GM21786 (cell line): ENCODE measurements at regions not wholly inside any gene's neighbourhood (a gene's known extent, or its start where the extent isn't known, plus 50 kb on each side); places are given as distances from the start of the nearest gene placed in this dataset.
"Not testable (repeated sequence)": the region's sequence is repeated elsewhere in the genome, so short reads cannot be mapped to it uniquely, and the experiment has no call there.

ENCODE experiments used
- ATAC-seq: cut with Tn5 transposase; IDR thresholded peaks from one replicate; pipeline ENCODE4 v1.9.1; 2021; ENCODE audit not compliant: unreplicated experiment

DNA sequence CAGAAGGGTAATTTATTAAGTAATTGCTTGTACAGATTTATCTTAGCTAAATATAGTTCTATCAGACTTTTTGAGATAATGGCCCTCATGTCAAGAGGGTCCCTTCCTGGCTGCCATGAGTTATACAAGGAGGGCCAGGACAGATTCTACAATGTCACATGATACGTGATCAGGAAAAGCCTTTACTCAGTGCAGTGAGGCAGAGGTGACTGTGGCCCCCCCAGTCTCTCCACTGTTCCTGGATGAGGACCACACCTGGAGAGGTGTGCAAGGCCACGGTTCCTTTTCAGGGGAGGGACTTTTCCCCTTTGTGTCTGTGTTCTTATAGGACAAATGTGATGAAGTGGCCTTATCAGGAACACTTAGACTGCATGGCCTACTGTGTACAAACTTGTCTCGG is 54.3 kb upstream of the LRCH1 start:
- no peak for ATAC-seq

DNA sequence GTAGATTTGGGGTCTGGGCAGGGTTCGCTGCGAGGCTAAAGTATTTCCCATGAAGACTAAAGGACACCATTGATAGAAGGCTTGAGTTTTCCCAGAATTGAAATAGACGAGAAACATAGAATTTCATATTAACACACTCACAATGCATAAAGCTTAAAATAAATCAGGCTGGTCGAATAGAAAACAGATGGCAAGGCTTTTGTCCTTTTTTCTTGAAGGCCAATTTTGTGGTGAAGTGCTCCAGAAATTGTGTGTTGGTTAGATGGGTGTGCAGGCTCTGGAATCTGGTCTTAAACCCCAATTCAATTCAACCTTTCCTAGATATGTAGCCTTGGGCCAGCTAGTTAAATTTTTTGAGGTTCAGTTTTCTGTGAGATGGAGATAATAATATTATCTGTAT is 56.9 kb upstream of the LRCH1 start:
- ATAC-seq: no peak

DNA sequence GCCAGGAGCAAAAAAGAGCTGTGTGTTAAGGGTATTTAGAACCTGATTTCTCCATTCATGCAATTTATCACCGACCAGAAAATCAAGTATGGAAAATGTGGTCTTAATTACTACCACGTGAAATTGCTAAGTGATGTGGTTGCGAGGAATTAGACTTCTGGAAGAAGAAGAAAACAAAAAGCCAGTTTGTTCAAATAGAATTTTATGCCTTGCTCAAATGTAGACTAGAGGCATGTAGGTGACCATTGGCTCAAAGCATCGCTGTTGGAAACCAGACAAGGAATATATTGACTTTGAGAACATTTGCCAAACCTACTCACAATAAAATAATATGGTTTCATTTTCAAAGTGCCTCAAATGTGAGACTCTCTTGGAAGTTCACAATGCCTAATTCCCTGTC is 57.3 kb upstream of the LRCH1 start:
- ATAC-seq: no peak

DNA sequence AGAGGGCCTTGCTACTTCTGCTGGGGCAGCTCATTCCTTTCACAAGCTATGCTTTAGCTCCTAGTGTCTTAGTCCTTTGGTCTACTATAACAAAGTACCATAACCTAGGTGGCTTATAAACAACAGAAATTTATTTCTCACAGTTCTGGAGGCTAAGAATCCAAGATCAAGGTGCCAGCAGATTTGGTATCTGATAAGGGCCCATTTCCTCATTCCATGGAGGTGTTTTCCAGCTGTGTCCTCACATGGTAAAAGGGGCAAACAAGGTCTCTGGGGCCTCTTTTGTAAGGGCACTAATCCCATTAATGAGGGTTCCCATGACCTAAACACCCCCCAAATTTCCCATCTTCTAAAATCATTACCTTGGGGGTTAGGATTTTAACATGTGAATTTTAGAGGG is 57.9 kb upstream of the LRCH1 start:
- ATAC-seq: no peak

DNA sequence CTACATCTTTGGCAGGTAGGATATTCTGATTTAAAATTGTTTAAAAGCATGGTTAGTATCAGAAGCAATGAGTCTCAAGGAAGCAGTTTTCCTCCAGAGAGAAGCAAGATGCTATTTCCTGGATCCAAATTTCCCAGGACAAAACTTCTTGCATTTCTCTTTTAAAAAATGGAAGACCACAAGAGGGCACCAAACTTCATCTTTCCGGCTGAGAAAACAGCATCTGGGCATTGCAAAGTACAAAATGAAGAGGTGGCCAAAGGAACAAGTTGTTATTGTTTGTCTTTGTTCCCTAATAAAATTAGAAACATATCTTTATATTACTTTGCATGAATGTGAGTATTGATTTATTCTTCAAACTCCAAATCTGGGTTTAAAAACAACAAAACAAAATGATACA is 60.0 kb upstream of the LRCH1 start:
- ATAC-seq: no peak

DNA sequence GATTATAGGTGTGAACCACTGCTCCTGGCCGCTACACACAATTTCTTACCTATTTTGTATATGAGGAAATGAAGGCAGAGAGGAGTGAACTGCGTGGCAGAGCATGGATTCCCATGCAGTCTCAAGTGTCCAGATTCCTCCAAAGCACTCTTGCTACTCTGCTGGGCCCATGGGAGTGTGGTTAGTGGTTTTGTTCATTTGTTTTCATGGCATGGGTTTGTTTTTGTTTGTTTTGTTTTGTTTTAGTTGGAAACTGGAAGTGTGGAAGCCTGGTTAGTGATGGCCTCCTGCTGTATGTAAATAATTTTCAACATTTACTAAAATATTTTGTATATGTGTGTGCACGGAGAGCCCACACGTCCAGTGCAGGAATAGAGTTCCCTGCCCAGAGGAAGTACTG is 61.3 kb upstream of the LRCH1 start:
- ATAC-seq: no peak

DNA sequence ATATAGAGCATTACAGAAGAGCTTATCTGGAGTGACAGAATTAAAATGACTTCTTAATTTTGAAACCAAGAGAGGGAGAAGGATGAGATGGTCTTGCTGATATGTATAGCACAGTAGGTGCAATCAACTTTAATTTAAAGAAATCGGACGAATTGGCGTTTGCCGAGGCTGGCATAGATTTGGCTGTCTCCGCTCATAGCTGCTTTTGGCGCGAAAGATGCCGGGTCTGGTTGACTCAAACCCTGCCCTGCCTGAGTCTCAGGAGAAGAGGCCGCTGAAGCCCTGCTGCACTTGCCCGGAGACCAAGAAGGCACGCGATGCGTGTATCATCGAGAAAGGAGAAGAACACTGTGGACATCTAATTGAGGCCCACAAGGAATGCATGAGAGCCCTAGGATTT is 62.3 kb upstream of the LRCH1 start:
- not testable (repeated sequence) for ATAC-seq

DNA sequence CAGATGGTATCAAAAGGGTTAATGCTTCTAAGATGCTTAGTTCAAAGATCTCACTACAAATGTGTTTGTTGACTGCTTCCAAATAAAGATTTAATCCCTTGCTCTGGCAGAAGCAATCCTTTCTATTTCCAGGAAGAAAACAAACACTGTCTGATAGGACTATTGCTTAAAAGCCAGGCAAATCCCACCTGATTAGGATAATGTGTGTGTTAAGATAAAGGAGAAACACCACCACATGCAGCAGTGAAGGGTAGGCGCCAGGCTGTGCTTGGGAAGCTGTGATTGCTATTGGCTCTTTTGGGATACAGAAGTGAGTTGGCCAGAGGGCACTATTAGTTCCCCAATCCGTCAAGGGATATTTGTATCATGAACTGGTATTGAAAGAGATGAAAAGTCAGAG is 62.8 kb upstream of the LRCH1 start:
- no peak for ATAC-seq

DNA sequence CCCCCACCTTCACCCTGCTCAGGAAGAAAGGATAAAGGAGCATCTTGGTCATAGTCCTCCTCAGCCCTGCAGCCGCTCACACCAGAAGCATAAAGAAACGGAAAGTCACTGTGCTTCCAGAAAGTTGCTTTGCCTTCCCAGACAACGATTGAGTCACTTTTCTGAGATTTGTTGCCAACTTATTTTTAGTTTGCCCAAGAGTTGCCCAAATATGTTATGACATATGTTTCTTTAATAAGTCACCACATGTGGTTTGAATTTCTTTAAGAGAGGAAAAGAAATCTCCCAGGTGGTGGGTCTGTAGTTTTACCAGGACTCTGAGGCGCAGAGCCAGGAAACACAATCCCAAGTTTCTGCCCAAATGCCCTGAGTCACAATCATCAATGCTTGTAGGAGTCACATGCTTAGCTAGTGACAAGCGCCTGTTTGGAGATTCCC is 63.4 kb upstream of the LRCH1 start:
- ATAC-seq: no peak

DNA sequence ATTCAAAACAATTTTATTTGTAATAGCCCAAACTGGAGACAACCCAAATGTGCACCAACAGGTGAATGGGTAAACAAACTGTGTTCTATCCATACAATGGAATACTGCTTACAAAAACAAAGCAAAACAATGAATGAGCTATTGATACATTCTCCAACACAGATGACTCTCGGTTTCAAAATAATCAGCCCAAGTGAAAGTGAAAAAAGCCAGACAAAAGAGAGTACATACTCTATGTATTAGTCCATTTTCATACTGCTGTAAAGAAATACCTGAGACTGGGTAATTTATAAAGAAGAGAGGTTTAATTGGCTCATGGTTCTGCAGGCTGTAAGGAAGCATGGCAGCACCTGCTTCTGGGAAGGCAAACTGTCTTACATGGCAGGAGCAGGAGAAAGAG is 65.2 kb upstream of the LRCH1 start:
- no peak for ATAC-seq

DNA sequence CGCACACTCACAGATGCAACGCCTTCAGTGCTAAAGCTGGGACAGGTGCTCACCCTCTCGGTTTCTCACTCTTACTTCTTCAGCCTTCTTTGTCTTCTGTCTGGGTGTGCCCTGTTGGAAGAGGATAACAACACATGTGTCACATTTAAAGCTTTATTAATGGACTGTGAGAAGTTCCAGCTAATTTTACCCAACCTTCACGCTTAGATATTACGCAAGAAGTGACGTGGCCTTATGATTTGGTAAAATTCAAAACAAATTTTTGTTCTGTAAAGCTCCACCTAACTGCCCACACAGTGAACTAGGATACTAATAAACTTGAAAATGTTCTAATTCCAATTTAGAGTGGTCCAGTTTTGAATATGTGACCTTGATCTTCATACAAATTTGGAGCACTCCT is 66.7 kb upstream of the LRCH1 start:
- no peak for ATAC-seq

DNA sequence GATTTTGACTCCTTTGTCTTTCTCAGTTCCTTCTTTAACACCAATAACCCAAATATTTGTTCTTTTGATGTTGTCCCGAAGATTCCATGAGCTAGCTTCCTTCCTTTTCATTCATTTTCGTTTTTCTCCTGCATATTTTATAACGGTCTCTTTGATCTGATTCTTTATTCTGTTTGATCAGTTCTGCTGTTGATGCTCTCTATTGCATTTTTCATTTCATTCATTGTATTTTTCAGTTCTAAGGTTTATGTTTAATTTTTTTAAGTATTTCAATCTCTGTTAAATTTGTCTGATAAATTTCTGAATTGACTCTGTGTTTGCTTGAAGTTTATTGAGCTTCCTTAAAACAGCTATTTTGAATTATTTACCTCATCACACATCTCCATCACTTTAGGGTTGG is 68.4 kb upstream of the LRCH1 start:
- ATAC-seq: no peak

DNA sequence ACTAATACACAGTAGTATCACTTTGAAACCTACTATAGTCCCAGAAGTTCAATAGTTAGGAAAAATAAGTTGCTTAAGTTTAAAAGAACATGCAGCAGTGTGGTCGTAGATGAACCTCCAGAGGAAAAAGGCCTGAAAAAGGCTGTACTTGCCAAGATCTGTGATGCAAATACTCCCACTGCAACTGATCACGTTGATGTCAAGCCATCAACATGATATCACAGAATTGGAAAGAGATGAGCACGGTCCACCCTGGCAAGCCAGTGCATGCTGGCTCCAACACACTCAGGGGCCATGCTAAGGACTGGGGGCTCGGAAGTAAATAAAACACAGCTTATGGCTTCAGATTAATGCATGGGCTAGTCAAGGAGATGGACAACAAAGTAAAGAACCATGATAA is 71.8 kb upstream of the LRCH1 start:
- ATAC-seq: no peak

DNA sequence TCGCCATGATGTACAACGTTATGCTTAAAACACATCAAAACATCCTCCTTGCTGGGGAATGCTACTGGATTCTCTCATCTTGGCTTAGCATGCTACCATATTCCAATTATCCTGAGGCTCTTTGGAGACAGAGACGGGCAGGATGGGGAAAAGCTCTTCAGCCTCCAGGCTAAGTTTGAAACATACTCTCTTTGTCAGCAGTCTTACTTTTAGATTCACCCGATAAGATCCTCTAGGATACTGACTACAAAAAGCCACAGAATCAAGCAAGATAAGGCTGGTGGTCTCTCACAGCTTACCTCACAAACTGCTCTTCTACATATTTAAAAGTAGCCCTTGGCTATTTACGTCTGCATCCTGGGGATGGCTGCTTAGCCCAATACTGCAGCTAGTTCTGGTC is 72.8 kb upstream of the LRCH1 start:
- no peak for ATAC-seq

DNA sequence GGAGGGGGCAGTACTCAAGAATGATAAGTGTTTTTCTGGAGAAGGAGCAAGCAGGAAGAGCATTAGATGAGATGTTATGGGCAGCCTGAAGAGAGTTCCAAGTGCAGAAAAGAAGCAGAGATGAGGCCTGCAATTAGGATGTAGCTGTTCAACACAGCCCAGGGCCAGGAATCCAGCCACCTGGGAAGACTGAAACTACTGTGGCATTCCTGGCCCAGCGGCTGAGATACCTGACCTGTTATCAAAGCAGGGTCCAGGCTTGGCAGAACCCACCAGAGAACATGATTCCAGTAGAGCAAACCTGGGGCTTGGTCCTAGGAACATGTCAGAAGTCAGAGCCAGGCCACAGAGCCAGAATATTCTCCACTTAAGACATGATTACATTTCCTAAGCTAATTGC is 73.3 kb upstream of the LRCH1 start:
- ATAC-seq: no peak

DNA sequence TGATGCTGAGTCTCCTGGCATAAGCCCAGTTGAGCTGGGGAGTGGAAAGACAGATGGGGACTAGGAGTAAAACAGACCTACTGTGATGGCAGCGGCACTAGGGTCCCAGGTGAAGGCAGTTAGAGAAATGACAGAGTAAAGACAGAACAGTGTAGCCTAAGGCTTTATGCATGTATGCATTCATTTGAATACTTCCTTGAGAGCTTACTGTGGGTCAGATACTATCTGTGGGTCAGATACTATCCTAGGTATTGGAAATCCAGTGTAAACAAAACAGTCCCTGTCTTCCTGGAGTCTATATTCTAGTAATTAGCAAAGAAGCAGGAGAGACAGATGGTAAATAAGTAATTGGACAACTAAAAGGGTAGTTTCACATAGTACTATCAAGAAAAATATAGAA is 73.7 kb upstream of the LRCH1 start:
- no peak for ATAC-seq

DNA sequence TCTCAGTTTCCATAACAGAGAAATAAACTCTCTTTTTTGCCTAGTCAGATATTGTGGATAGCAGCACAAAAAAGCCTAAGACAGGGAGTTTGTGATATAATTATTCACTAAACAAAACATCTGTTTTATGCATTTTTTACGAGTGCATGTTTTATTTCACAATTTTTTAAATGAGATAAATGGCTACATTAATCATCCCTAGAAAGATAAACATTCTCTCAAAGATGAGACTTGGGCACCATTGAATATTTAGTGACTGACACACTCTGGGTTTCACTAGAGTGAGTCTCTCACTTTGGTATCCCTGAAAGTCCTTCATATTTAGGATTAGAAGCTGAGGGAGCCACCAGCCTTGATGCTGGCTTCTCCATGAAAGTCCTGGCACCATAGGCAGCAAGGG is 74.3 kb upstream of the LRCH1 start:
- no peak for ATAC-seq

DNA sequence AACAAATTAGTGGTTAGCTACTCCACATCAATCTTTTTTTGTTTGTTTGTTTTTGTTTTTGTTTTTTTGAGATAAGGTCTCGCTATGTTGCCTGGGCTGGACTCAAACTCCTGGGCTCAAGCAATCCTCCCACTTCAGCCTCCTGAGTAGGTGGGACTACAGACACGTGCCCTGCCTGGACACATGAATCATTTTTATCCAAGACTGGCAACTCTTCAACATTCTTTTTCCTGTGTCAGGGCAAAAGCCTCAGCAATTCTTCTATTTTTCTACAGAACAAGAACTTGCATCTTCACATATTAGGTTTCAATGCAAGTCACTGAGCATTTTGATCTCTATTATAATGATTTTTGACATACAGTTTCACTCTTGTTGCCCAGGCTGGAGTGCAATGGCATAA is 76.8 kb upstream of the LRCH1 start:
- ATAC-seq: no peak

DNA sequence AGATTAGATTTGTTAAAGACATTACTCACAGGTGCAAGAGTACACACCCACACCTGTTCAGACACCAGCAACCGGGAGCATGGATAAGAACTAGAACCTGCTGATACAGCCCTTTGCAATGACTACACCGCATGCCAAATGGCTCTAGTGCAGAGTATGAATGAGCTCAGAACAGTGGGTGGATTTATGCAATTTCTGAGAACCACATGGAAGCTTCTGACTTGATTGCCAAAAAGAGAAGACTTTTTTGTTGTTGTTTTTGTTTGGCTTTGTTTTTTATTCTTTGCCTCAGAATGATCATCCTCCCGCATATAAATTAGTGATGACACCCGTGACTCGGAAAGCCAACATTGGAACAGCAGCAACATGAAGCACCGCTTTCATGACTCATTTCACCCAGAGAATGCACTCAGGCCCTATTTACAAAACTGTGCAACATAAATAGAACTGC is 77.4 kb upstream of the LRCH1 start:
- ATAC-seq: no peak

DNA sequence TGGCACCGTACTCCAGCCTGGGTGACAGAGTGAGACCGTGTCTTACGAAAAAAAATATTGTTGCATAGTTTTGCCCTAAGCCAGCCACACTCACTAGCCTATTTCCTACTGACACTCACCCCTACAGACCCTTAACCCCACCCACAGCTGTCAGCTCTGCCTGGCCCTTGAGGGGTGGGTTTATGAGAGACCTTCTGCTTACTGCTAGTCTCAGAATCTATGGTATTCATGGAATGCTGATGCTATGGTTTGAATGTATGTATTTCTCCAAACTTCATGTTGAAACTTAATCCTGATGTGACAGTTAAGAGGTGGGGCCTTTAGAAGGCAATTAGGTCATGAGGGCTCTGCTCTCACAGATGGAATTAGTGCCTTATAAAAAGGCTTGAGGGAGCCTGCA is 79.2 kb upstream of the LRCH1 start:
- ATAC-seq: no peak

DNA sequence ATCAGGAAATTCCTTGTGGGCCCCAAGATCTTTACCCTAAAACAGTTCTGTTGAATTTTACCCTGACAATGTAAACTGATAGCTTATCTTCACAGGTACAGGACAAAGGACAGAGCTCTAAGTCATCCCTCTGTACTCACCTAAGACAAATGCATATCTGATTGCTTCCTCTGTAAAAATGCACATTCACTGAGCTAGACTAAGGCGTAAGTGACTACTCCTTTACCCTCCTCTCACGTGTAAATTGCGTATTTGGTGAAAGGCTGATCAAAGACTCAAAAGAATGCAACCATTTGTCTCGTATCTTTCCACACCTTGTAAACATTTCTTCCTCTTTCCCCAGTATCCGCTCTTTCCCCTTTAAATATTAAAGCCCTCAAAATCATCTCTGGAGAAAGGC is 80.6 kb upstream of the LRCH1 start:
- ATAC-seq: no peak

DNA sequence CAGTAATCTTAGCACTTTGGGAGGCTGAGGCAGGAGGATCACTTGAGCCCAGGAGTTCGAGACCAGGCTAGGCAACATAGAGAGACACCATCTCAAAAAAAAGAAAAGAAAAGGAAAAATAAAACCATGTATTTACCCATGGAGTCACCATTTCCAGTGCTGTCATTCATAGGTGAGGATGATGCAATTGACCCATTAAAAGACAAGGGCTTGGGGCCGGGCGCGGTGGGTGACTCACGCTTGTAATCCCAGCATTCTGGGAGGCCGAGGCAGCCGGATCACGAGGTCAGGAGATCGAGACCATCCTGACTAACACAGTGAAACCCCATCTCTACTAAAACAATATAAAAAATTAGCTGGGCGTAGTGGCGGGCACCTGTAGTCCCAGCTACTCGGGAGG is 82.6 kb upstream of the RUBCNL start:
- not testable (repeated sequence) for ATAC-seq

DNA sequence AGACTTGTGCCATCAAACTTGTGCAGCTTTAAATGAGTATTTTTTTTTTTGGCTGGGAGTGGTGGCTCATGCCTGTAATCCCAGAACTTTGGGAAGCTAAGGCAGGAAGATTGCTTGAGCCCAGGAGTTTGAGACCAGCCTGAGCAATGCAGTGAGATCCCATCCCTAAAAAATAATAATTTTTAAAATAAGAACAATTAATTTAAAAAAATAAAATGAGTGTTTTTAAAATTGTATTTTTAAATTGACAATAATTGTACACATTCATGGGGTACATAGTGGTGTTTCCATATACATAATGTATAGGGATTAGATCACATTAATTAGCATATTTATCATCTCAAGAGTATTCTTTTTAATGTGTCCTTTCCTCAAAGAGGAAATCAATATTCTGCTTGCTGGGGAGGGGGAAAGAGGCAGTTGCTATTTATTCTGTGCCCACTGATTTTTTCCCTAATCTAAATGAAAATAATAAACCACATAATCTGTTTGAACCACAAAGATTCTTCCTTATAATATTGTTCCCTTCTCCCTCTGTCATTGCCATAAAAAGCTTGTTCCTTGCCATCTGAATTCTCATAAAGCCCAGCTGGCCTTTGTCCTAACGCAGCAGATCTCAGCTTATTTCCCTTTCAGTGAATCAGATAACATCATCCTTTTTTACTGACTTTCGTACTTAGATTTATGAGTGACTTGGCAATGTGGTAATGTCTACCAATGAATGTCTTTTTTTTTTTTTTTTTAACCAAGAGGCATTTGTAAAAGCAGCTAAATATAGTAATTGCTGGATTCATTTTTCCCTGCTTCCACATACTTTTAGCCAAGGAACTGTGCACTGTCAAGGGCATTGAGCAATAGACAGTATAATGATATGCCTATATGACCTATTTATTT is 81.8 kb upstream of the RUBCNL start:
- ATAC-seq: no peak
